Progenitor cell of endocrine pancreas (in vitro differentiated cells): ENCODE measurements at regions not wholly inside any gene's neighbourhood (a gene's known extent, or its start where the extent isn't known, plus 50 kb on each side); places are given as distances from the start of the nearest gene placed in this dataset.
"Not testable (repeated sequence)": the region's sequence is repeated elsewhere in the genome, so short reads cannot be mapped to it uniquely, and the experiment has no call there.

Experiments
- DNase-seq: peaks from one replicate; pipeline ENCODE4 v3.0.0; 2021; ENCODE audit warnings: low spot score; ENCODE audit not compliant: unreplicated experiment
- H3K27ac Mint-ChIP-seq: 2 replicates; pipeline ENCODE4 v1.8.0; 2021; ENCODE audit warnings: mild to moderate bottlenecking, moderate library complexity, mixed read lengths
- H3K27me3 Mint-ChIP-seq: 2 replicates; pipeline ENCODE4 v1.8.0; 2021; ENCODE audit warnings: mixed read lengths
- H3K36me3 Mint-ChIP-seq: 2 replicates; pipeline ENCODE4 v1.8.0; 2022; ENCODE audit warnings: mixed read lengths; ENCODE audit not compliant: insufficient read depth
- H3K4me1 Mint-ChIP-seq: 2 replicates; pipeline ENCODE4 v1.8.0; 2021; ENCODE audit warnings: low read depth, mixed read lengths
- H3K4me3 Mint-ChIP-seq: 2 replicates; pipeline ENCODE4 v1.8.0; 2021; ENCODE audit warnings: low read depth, mild to moderate bottlenecking, moderate library complexity, mixed read lengths
- H3K9me3 Mint-ChIP-seq: 2 replicates; pipeline ENCODE4 v1.8.0; 2021; ENCODE audit warnings: low read depth, mixed read lengths
- TF ChIP-seq, protein P1 (sequence below): fragments of 200-600 bp; sonication (generic); IDR thresholded peaks from one replicate; pipeline ENCODE4 v1.5.0; 2021; ENCODE audit warnings: antibody characterized with exemption, mild to moderate bottlenecking; ENCODE audit not compliant: unreplicated experiment

DNA sequence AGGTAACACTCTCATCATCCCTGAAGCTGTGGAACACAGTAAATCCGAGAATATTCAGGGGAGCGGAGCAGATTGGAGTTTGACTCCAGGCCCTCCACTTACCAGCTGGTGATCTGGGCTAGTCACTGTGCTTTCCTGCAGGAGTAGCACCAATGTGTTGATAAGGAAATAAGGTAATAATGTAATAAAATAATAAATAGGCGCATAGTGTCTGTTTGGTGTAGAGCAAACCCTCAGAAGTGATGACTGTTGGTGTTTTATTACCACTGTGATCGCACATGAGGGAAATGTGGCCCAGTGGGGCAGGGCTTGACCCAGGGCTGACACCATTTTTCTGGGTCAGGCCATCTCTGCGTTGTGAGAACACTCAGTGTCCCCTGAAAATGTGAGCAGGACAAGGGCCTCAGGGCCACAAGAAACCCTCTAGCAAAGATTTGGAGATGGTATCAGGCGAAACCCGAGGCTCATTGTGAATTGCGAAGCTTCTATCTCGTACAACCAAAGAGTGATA is 563.9 kb upstream of the B3GAT1 start:
- Mint-ChIP-seq H3K27ac (no peak overlapping the region), H3K9me3 (no peaks in the 10 kb centered on the region), H3K27me3 (peaks cover 31% of the 10 kb centered on the region), H3K36me3 (no peaks in the 10 kb centered on the region), H3K4me3 (no peak overlapping the region), H3K4me1 (no peaks in the 10 kb centered on the region)
- TF ChIP-seq, protein P1, sequence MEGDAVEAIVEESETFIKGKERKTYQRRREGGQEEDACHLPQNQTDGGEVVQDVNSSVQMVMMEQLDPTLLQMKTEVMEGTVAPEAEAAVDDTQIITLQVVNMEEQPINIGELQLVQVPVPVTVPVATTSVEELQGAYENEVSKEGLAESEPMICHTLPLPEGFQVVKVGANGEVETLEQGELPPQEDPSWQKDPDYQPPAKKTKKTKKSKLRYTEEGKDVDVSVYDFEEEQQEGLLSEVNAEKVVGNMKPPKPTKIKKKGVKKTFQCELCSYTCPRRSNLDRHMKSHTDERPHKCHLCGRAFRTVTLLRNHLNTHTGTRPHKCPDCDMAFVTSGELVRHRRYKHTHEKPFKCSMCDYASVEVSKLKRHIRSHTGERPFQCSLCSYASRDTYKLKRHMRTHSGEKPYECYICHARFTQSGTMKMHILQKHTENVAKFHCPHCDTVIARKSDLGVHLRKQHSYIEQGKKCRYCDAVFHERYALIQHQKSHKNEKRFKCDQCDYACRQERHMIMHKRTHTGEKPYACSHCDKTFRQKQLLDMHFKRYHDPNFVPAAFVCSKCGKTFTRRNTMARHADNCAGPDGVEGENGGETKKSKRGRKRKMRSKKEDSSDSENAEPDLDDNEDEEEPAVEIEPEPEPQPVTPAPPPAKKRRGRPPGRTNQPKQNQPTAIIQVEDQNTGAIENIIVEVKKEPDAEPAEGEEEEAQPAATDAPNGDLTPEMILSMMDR, result no peak
- no peak for DNase-seq

DNA sequence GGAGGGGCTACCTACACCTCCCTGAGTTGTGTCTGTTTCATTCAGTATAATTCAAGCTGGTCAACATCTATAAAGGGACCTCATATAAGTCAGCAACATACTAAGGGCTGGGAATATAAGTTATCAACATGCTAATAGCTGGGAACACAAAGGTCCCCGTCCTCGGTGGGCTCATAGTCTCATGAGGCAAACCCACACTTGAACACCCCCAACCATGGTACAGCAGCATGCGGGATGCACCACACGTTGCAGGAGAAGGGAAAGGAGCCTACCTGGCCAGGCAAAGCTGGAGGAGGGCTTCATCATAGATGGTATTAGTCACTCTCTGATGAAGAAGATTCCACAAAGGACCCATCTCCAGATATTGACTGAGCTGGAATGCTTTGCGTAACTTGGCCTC is 561.8 kb upstream of the B3GAT1 start:
- DNase-seq, result no peak
- H3K36me3 Mint-ChIP-seq, result no peaks in the 10 kb centered on the region
- TF ChIP-seq, protein P1, result no peak
- no peaks in the 10 kb centered on the region for H3K4me1 Mint-ChIP-seq
- H3K4me3 Mint-ChIP-seq, result no peak overlapping the region
- no peak overlapping the region for H3K27ac Mint-ChIP-seq
- H3K27me3 Mint-ChIP-seq, result peaks cover 31% of the 10 kb centered on the region
- H3K9me3 Mint-ChIP-seq, result no peaks in the 10 kb centered on the region

DNA sequence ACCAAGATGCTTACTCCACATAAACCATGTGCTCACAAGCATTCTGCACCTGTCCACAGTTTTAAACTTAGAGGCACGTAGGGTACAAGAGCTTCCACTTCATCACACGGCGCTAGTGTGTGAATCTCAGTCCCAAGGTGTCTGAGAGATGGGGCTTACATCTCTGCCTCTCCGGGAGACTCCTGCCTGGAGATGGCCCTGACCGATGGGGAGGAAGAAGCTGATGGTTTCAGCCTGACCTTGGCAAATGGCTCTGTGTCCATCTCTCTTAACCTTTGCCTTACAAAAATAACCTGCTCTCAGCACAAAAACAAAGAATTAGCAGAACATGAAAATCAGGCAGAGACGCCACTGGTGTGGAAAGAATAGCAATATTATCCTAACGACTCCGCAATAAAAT is 559.3 kb upstream of the B3GAT1 start:
- Mint-ChIP-seq H3K9me3 (no peaks in the 10 kb centered on the region), H3K4me1 (no peaks in the 10 kb centered on the region), H3K27ac (no peak overlapping the region), H3K27me3 (peaks cover 31% of the 10 kb centered on the region), H3K36me3 (no peaks in the 10 kb centered on the region), H3K4me3 (no peak overlapping the region)
- DNase-seq, result no peak
- TF ChIP-seq, protein P1, result no peak

DNA sequence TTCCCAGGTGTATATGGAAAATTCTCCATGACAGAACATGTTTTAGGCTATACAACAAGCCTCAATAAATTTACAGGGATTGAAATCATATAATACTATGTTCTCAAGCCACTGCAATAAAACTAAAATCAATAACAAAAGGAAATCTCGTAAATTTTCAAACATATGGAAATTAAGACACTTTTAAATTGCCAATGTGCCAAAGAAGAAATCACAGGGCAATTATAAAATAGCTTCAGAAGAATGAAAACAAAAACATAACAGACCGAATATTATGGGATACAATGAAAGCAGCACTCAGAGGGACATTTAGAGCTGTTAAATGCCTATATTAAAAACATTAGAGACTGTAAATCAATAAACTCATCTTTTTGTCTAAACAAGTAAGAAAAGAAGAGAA is 555.7 kb upstream of the B3GAT1 start:
- H3K9me3 Mint-ChIP-seq, result no peaks in the 10 kb centered on the region
- no peaks in the 10 kb centered on the region for H3K36me3 Mint-ChIP-seq
- TF ChIP-seq, protein P1, result no peak
- no peak overlapping the region for H3K4me3 Mint-ChIP-seq
- H3K27me3 Mint-ChIP-seq, result peaks cover 9% of the 10 kb centered on the region
- H3K4me1 Mint-ChIP-seq, result no peaks in the 10 kb centered on the region
- DNase-seq, result no peak
- no peak overlapping the region for H3K27ac Mint-ChIP-seq

DNA sequence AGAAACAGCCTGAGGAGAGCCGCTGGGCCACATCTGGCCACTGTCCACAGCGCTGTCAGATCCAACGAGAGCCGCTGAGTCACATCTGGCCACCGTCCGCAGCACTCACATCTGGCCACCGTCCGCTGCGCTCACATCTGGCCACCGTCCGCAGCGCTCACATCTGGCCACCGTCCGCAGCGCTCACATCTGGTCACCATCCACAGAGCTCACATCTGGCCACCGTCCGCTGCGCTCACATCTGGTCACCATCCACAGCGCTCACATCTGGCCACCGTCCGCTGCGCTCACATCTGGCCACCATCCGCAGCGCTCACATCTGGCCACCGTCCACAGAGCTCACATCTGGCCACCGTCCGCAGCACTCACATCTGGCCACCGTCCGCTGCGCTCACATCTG is 549.3 kb upstream of the B3GAT1 start:
- H3K27ac Mint-ChIP-seq, H3K4me3 Mint-ChIP-seq, H3K9me3 Mint-ChIP-seq, H3K36me3 Mint-ChIP-seq, H3K27me3 Mint-ChIP-seq, DNase-seq, H3K4me1 Mint-ChIP-seq: not testable (repeated sequence)

DNA sequence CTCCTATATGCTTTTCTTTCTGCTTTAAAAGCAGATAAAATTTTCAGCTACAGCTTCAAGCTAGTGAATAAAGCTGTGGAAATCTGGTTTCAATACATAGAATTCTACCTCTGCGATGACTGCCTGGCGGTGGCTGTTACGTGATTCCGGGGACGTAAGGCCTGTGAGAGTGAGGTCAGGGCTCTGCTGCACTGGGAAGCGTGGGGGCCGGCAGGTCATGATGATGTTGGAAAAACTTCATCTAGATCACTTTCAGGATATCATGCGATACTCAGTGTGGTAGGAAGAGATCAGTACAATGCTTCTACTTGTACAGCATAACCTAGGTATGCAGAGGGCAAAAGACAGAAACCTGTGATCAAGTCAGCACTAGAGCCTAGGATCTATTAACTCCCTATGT is 546.8 kb upstream of the B3GAT1 start:
- Mint-ChIP-seq H3K36me3 (no peaks in the 10 kb centered on the region), H3K27me3 (peaks cover 23% of the 10 kb centered on the region), H3K4me1 (peaks cover 2% of the 10 kb centered on the region), H3K9me3 (no peaks in the 10 kb centered on the region), H3K27ac (no peak overlapping the region), H3K4me3 (no peak overlapping the region)
- TF ChIP-seq, protein P1, result no peak
- DNase-seq, result no peak
